ENCODE measurements at regions not wholly inside any gene's neighbourhood (a gene's known extent, or its start where the extent isn't known, plus 50 kb on each side); places are given as distances from the start of the nearest gene placed in this dataset.
"Not testable (repeated sequence)": the region's sequence is repeated elsewhere in the genome, so short reads cannot be mapped to it uniquely, and the experiment has no call there.

- Mint-ChIP-seq H3K27ac (no peak overlapping the region), H3K36me3 (no peaks in the 10 kb centered on the region), H3K27me3 (no peaks in the 10 kb centered on the region), H3K4me3 (no peak overlapping the region), H3K9me3 (peaks cover 5% of the 10 kb centered on the region), H3K4me1 (no peaks in the 10 kb centered on the region)
These were observed 444.7 kb upstream of the ARPP21 start for GRCh38 chr3:35194666-35195065.

- Mint-ChIP-seq H3K9me3 (peaks cover 2% of the 10 kb centered on the region), H3K36me3 (no peaks in the 10 kb centered on the region), H3K4me1 (no peaks in the 10 kb centered on the region), H3K27me3 (no peaks in the 10 kb centered on the region), H3K4me3 (no peak overlapping the region), H3K27ac (no peak overlapping the region)
These were observed 440.5 kb upstream of the ARPP21 start for GRCh38 chr3:35198857-35199256.

- no peaks in the 10 kb centered on the region for H3K36me3 Mint-ChIP-seq
- H3K4me1 Mint-ChIP-seq, result no peaks in the 10 kb centered on the region
- H3K9me3 Mint-ChIP-seq, result no peaks in the 10 kb centered on the region
- H3K27me3 Mint-ChIP-seq, result no peaks in the 10 kb centered on the region
- H3K4me3 Mint-ChIP-seq, result no peak overlapping the region
- H3K27ac Mint-ChIP-seq, result no peak overlapping the region
These were observed 439.3 kb upstream of the ARPP21 start for GRCh38 chr3:35200056-35200455.

GRCh38 chr3:35201211-35201610, 438.1 kb upstream of the ARPP21 start:
- H3K36me3 Mint-ChIP-seq, result no peaks in the 10 kb centered on the region
- H3K9me3 Mint-ChIP-seq, result no peaks in the 10 kb centered on the region
- H3K4me1 Mint-ChIP-seq, result no peaks in the 10 kb centered on the region
- H3K4me3 Mint-ChIP-seq, result no peak overlapping the region
- no peak overlapping the region for H3K27ac Mint-ChIP-seq
- H3K27me3 Mint-ChIP-seq, result no peaks in the 10 kb centered on the region

- Mint-ChIP-seq H3K4me1 (no peaks in the 10 kb centered on the region), H3K36me3 (no peaks in the 10 kb centered on the region), H3K9me3 (peaks cover 5% of the 10 kb centered on the region), H3K4me3 (no peak overlapping the region), H3K27ac (no peak overlapping the region), H3K27me3 (no peaks in the 10 kb centered on the region)
These were observed 423.5 kb upstream of the ARPP21 start for GRCh38 chr3:35215525-35216500.

- Mint-ChIP-seq H3K9me3 (peaks cover 5% of the 10 kb centered on the region), H3K4me1 (no peaks in the 10 kb centered on the region), H3K27me3 (no peaks in the 10 kb centered on the region), H3K4me3 (no peak overlapping the region), H3K36me3 (no peaks in the 10 kb centered on the region), H3K27ac (no peak overlapping the region)
These were observed 422.6 kb upstream of the ARPP21 start for GRCh38 chr3:35216501-35217266.

- no peaks in the 10 kb centered on the region for H3K27me3 Mint-ChIP-seq
- H3K4me3 Mint-ChIP-seq, result no peak overlapping the region
- no peaks in the 10 kb centered on the region for H3K36me3 Mint-ChIP-seq
- peaks cover 14% of the 10 kb centered on the region for H3K9me3 Mint-ChIP-seq
- no peak overlapping the region for H3K27ac Mint-ChIP-seq
- H3K4me1 Mint-ChIP-seq, result no peaks in the 10 kb centered on the region
These were observed 415.5 kb upstream of the ARPP21 start for GRCh38 chr3:35223632-35224394.

GRCh38 chr3:35224565-35225295, 414.6 kb upstream of the ARPP21 start:
- Mint-ChIP-seq H3K36me3 (no peaks in the 10 kb centered on the region), H3K27me3 (no peaks in the 10 kb centered on the region), H3K4me1 (no peaks in the 10 kb centered on the region), H3K9me3 (peaks cover 14% of the 10 kb centered on the region), H3K4me3 (no peak overlapping the region), H3K27ac (no peak overlapping the region)

- Mint-ChIP-seq H3K4me1 (no peaks in the 10 kb centered on the region), H3K9me3 (no peaks in the 10 kb centered on the region), H3K27ac (no peak overlapping the region), H3K27me3 (no peaks in the 10 kb centered on the region), H3K4me3 (no peak overlapping the region), H3K36me3 (no peaks in the 10 kb centered on the region)
These were observed 398.1 kb upstream of the ARPP21 start for GRCh38 chr3:35241236-35241635.

GRCh38 chr3:35254917-35255316, 384.4 kb upstream of the ARPP21 start:
- H3K27me3 Mint-ChIP-seq, result no peaks in the 10 kb centered on the region
- H3K4me3 Mint-ChIP-seq, result no peak overlapping the region
- H3K27ac Mint-ChIP-seq, result no peak overlapping the region
- H3K36me3 Mint-ChIP-seq, result no peaks in the 10 kb centered on the region
- peaks cover 23% of the 10 kb centered on the region for H3K9me3 Mint-ChIP-seq
- no peaks in the 10 kb centered on the region for H3K4me1 Mint-ChIP-seq

GRCh38 chr3:35257641-35258040, 381.7 kb upstream of the ARPP21 start:
- Mint-ChIP-seq H3K27me3 (no peaks in the 10 kb centered on the region), H3K36me3 (no peaks in the 10 kb centered on the region), H3K9me3 (peaks cover 23% of the 10 kb centered on the region), H3K4me1 (no peaks in the 10 kb centered on the region), H3K4me3 (no peak overlapping the region), H3K27ac (no peak overlapping the region)

- H3K27ac Mint-ChIP-seq, result no peak overlapping the region
- no peaks in the 10 kb centered on the region for H3K4me1 Mint-ChIP-seq
- H3K9me3 Mint-ChIP-seq, result peaks cover 15% of the 10 kb centered on the region
- no peak overlapping the region for H3K4me3 Mint-ChIP-seq
- no peaks in the 10 kb centered on the region for H3K27me3 Mint-ChIP-seq
- no peaks in the 10 kb centered on the region for H3K36me3 Mint-ChIP-seq
These were observed 376.9 kb upstream of the ARPP21 start for GRCh38 chr3:35262406-35262805.

- Mint-ChIP-seq H3K36me3 (no peaks in the 10 kb centered on the region), H3K4me1 (no peaks in the 10 kb centered on the region), H3K9me3 (peaks cover 10% of the 10 kb centered on the region), H3K27ac (no peak overlapping the region), H3K4me3 (no peak overlapping the region), H3K27me3 (no peaks in the 10 kb centered on the region)
These were observed 375.8 kb upstream of the ARPP21 start for GRCh38 chr3:35263477-35263876.

- not testable (repeated sequence) for H3K4me1 Mint-ChIP-seq, H3K4me3 Mint-ChIP-seq, H3K27ac Mint-ChIP-seq, H3K27me3 Mint-ChIP-seq, H3K9me3 Mint-ChIP-seq, H3K36me3 Mint-ChIP-seq
These were observed 373.3 kb upstream of the ARPP21 start for GRCh38 chr3:35266065-35266464.

GRCh38 chr3:35275768-35276167, 363.6 kb upstream of the ARPP21 start:
- Mint-ChIP-seq H3K36me3 (no peaks in the 10 kb centered on the region), H3K27ac (no peak overlapping the region), H3K27me3 (no peaks in the 10 kb centered on the region), H3K4me3 (no peak overlapping the region), H3K4me1 (no peaks in the 10 kb centered on the region), H3K9me3 (peaks cover 3% of the 10 kb centered on the region)

Data from activated naive CD4-positive, alpha-beta T cell treated with anti-CD3 and anti-CD28 coated beads, Interleukin-2, amount 50 U/mL, for 24 hours (primary cell).